Rectal smooth muscle tissue (tissue), 1 donor: ENCODE measurements at regions not wholly inside any gene's neighbourhood (a gene's known extent, or its start where the extent isn't known, plus 50 kb on each side); places are given as distances from the start of the nearest gene placed in this dataset.

Experiments used
- H3K27ac ChIP-seq: one replicate; pipeline ENCODE4 v1.7.0; 2013; ENCODE audit warnings: low read depth, low read length, inconsistent platforms
- H3K27me3 ChIP-seq: one replicate; pipeline ENCODE4 v1.7.0; 2013; ENCODE audit warnings: low read length; ENCODE audit not compliant: control insufficient read depth, insufficient read depth
- H3K36me3 ChIP-seq: one replicate; pipeline ENCODE4 v1.7.0; 2013; ENCODE audit warnings: low read length; ENCODE audit not compliant: control insufficient read depth, insufficient read depth
- H3K4me1 ChIP-seq: one replicate; pipeline ENCODE4 v1.7.0; 2013; ENCODE audit warnings: low read length; ENCODE audit not compliant: control insufficient read depth, insufficient read depth
- H3K4me3 ChIP-seq: one replicate; pipeline ENCODE4 v1.7.0; 2013; ENCODE audit warnings: low read length
- H3K9ac ChIP-seq: one replicate; pipeline ENCODE4 v1.7.0; 2013; ENCODE audit warnings: low read length

- H3K36me3 ChIP-seq, result no peaks in the 10 kb centered on the region
Observed at GRCh38 chr21:27110956-27111355, 144.1 kb upstream of the ADAMTS5 start.

GRCh38 chr21:27108701-27109100 lies 141.8 kb upstream of the ADAMTS5 start:
- H3K4me1 ChIP-seq, result no peaks in the 10 kb centered on the region
- no peaks in the 10 kb centered on the region for H3K36me3 ChIP-seq
- H3K4me3 ChIP-seq, result no peak overlapping the region
- no peak overlapping the region for H3K27ac ChIP-seq
- no peak overlapping the region for H3K9ac ChIP-seq
- H3K27me3 ChIP-seq, result no peaks in the 10 kb centered on the region

More at GRCh38 chr21:27110956-27111355, 144.1 kb upstream of the ADAMTS5 start:
- no peak overlapping the region for H3K27ac ChIP-seq
- H3K4me1 ChIP-seq, result no peaks in the 10 kb centered on the region
- H3K27me3 ChIP-seq, result no peaks in the 10 kb centered on the region
- H3K9ac ChIP-seq, result no peak overlapping the region
- H3K4me3 ChIP-seq, result no peak overlapping the region

- Histone ChIP-seq H3K27ac (no peak overlapping the region), H3K27me3 (no peaks in the 10 kb centered on the region), H3K9ac (no peak overlapping the region), H3K36me3 (no peaks in the 10 kb centered on the region), H3K4me1 (no peaks in the 10 kb centered on the region), H3K4me3 (no peak overlapping the region)
Observed at GRCh38 chr21:27108228-27108627, 141.3 kb upstream of the ADAMTS5 start.

GRCh38 chr21:27104846-27105431 lies 138.1 kb upstream of the ADAMTS5 start:
- H3K27ac ChIP-seq, result no peak overlapping the region
- no peak overlapping the region for H3K9ac ChIP-seq
- no peaks in the 10 kb centered on the region for H3K27me3 ChIP-seq
- no peaks in the 10 kb centered on the region for H3K4me1 ChIP-seq
- H3K4me3 ChIP-seq, result no peak overlapping the region
- H3K36me3 ChIP-seq, result no peaks in the 10 kb centered on the region

- Histone ChIP-seq H3K4me1 (no peaks in the 10 kb centered on the region), H3K27me3 (no peaks in the 10 kb centered on the region), H3K27ac (no peak overlapping the region), H3K4me3 (no peak overlapping the region), H3K36me3 (no peaks in the 10 kb centered on the region), H3K9ac (no peak overlapping the region)
Observed at GRCh38 chr21:27103768-27104167, 136.9 kb upstream of the ADAMTS5 start.

GRCh38 chr21:27101523-27101922 lies 134.6 kb upstream of the ADAMTS5 start:
- Histone ChIP-seq H3K4me1 (no peaks in the 10 kb centered on the region), H3K27ac (no peak overlapping the region), H3K4me3 (no peak overlapping the region), H3K27me3 (no peaks in the 10 kb centered on the region), H3K36me3 (no peaks in the 10 kb centered on the region), H3K9ac (no peak overlapping the region)

- H3K9ac ChIP-seq, result no peak overlapping the region
- H3K4me3 ChIP-seq, result no peak overlapping the region
- H3K27me3 ChIP-seq, result no peaks in the 10 kb centered on the region
- no peak overlapping the region for H3K27ac ChIP-seq
- H3K4me1 ChIP-seq, result peaks cover 3% of the 10 kb centered on the region
- no peaks in the 10 kb centered on the region for H3K36me3 ChIP-seq
Observed at GRCh38 chr21:27094184-27094948, 127.5 kb upstream of the ADAMTS5 start.

- Histone ChIP-seq H3K9ac (no peak overlapping the region), H3K27ac (no peak overlapping the region), H3K36me3 (no peaks in the 10 kb centered on the region), H3K27me3 (no peaks in the 10 kb centered on the region), H3K4me1 (peaks cover 3% of the 10 kb centered on the region), H3K4me3 (no peak overlapping the region)
Observed at GRCh38 chr21:27086630-27087029, 119.7 kb upstream of the ADAMTS5 start.

- Histone ChIP-seq H3K36me3 (no peaks in the 10 kb centered on the region), H3K27me3 (no peaks in the 10 kb centered on the region), H3K4me1 (peaks cover 3% of the 10 kb centered on the region), H3K27ac (no peak overlapping the region), H3K9ac (no peak overlapping the region), H3K4me3 (no peak overlapping the region)
Observed at GRCh38 chr21:27086186-27086585, 119.3 kb upstream of the ADAMTS5 start.

- no peak overlapping the region for H3K4me3 ChIP-seq
- no peaks in the 10 kb centered on the region for H3K27me3 ChIP-seq
- peaks cover 3% of the 10 kb centered on the region for H3K4me1 ChIP-seq
- H3K36me3 ChIP-seq, result no peaks in the 10 kb centered on the region
- H3K27ac ChIP-seq, result no peak overlapping the region
- no peak overlapping the region for H3K9ac ChIP-seq
Observed at GRCh38 chr21:27085387-27085786, 118.5 kb upstream of the ADAMTS5 start.

GRCh38 chr21:27083144-27083543 lies 116.3 kb upstream of the ADAMTS5 start:
- Histone ChIP-seq H3K4me3 (no peak overlapping the region), H3K27ac (no peak overlapping the region), H3K36me3 (no peaks in the 10 kb centered on the region), H3K9ac (no peak overlapping the region), H3K27me3 (no peaks in the 10 kb centered on the region), H3K4me1 (no peaks in the 10 kb centered on the region)

- Histone ChIP-seq H3K4me1 (no peaks in the 10 kb centered on the region), H3K9ac (no peak overlapping the region), H3K27me3 (no peaks in the 10 kb centered on the region), H3K4me3 (no peak overlapping the region), H3K27ac (no peak overlapping the region), H3K36me3 (no peaks in the 10 kb centered on the region)
Observed at GRCh38 chr21:27082431-27083010, 115.6 kb upstream of the ADAMTS5 start.
